Fibroblast of the aortic adventitia (primary cell): ENCODE measurements at regions not wholly inside any gene's neighbourhood (a gene's known extent, or its start where the extent isn't known, plus 50 kb on each side); places are given as distances from the start of the nearest gene placed in this dataset.
"Not testable (repeated sequence)": the region's sequence is repeated elsewhere in the genome, so short reads cannot be mapped to it uniquely, and the experiment has no call there.

Experiments
- DNase-seq: peaks from one replicate; pipeline ENCODE4 v3.0.0-alpha.2; 2010; ENCODE audit warnings: low read depth
- H3K4me3 ChIP-seq: 2 replicates; pipeline ENCODE4 v1.5.1; 2011; ENCODE audit warnings: low read depth, mild to moderate bottlenecking, control low read depth, low read length, moderate library complexity
- TF ChIP-seq, protein P1 (sequence below): IDR thresholded peaks from 2 replicates; pipeline ENCODE4 v1.5.1; 2011; ENCODE audit warnings: mild to moderate bottlenecking, low read length, control low read depth, inconsistent platforms; ENCODE audit not compliant: insufficient read depth

DNA sequence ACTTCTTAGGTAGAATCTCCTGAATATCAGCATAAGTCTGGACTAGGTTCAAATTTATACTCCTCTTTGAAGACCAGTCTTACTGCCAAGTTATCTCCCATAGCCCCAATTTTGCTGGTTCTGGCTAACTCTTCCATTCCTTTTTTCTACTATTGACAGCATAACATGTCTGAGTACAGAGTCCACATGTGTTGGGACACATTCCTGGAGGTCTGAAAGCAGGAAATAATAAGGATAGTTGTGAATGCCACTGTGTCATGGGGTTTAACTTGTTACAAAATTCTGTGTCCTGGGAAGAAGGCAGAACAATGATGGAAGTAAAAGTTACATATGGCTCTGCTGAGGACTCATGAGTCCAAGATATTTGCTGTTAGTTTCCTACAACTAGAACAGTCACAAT is 57.4 kb upstream of the ZBTB20 start:
- DNase-seq, result no peak
- H3K4me3 ChIP-seq, result no peak overlapping the region
- TF ChIP-seq, protein P1, sequence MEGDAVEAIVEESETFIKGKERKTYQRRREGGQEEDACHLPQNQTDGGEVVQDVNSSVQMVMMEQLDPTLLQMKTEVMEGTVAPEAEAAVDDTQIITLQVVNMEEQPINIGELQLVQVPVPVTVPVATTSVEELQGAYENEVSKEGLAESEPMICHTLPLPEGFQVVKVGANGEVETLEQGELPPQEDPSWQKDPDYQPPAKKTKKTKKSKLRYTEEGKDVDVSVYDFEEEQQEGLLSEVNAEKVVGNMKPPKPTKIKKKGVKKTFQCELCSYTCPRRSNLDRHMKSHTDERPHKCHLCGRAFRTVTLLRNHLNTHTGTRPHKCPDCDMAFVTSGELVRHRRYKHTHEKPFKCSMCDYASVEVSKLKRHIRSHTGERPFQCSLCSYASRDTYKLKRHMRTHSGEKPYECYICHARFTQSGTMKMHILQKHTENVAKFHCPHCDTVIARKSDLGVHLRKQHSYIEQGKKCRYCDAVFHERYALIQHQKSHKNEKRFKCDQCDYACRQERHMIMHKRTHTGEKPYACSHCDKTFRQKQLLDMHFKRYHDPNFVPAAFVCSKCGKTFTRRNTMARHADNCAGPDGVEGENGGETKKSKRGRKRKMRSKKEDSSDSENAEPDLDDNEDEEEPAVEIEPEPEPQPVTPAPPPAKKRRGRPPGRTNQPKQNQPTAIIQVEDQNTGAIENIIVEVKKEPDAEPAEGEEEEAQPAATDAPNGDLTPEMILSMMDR, result no peak

DNA sequence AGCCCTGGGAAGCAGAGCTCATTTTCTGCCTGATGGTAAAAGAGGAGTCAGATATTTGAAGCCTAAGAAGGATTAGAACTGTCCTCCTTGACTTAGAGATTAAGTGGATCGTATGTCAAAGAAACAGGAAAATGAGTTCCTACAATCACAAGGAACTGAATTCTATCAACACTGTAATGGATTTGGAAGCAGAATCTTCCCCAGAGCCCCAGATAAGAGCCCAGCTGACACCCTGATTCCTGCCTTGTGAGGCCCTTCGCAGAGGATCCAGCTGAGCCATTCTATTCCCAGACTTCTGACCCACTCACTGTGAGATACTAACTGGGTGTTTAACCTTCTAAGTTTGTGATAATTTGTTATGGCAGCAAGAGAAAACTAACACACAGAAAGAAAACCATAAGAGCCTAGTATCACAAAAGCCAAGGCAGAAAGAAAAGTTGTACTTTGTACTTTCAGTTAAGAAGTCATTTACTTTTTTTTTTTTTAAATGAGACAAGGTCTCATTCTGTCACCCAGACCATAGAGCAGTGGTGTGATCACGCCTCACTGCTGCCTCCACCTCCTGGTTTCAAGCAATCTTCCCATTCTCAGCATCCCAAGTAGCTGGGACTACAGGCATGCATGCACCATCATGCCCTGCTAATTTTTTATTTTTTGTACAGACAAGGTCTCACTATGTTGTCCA is 61.1 kb upstream of the ZBTB20 start:
- DNase-seq, result no peak
- TF ChIP-seq, protein P1, result no peak
- H3K4me3 ChIP-seq, result no peak overlapping the region

DNA sequence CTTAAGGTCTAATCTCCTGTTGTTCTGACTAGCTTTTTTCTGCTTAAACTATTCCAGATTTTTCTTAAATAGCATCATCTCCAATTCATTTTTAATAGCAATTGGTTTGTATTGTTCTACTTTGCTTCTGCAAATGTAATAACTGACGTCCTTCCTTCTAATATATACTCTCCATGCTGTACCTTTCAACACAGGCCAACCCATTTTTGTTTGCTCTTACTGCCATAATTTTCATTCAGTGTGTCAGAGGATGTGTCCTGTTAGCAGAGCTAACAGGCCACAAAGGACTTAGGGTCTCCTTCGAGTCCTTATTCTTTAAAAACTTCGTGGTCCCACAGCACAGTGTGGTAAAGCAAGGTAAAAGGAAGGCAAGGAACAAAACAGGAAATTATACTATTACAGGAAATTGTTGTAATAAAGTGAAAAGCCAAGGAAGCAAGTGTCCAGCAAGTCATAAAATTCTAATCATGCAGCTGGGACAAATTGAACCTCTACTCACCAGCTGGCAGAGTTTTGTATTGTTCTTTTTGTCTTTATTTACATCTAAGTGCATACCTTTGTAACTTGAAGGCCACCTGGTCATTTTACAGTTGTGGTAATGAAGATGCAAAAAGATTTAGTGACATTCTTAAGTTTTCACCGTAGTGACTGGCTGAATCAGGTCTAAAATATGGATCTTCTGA is 64.9 kb upstream of the ZBTB20 start:
- TF ChIP-seq, protein P1, result no peak
- DNase-seq, result no peak
- no peak overlapping the region for H3K4me3 ChIP-seq

DNA sequence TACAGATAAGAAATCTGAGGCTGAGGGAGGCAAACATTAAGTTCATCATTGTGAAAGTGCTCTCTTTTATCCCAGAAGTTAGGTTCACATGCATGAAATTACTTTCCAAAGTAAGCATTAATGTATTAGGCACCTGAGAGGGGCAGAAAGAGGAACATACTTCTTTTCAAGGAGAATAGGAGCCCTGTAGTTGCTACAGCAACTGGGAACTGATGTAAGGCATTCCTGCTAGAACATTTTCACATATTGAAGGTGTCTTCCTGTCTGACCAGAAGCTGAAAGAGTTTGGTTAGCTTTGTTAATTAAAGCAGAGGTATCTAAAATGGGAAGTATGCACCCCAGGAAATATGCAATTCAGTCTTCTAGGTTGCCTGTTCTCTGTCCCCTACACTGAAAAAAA is 65.5 kb upstream of the ZBTB20 start:
- TF ChIP-seq, protein P1, result no peak
- DNase-seq, result no peak
- H3K4me3 ChIP-seq, result no peak overlapping the region

DNA sequence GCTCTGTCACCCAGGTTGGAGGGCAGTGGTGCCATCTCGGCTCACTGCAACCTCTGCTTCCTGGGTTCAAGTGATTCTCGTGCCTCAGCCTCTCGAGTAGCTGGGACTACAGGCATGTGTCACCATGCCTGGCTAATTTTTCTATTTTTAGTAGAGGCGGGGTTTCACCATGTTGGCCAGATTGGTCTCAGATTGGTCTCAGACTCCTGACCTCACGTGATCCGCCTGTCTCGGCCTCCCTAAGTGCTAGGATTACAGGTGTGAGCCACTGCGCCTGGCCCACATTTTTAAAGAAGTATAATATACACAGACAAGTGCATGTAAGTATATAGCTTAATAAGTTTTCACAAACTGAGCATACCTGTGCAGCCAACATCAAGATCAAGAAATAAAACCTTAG is 66.0 kb upstream of the ZBTB20 start:
- H3K4me3 ChIP-seq, DNase-seq: not testable (repeated sequence)

DNA sequence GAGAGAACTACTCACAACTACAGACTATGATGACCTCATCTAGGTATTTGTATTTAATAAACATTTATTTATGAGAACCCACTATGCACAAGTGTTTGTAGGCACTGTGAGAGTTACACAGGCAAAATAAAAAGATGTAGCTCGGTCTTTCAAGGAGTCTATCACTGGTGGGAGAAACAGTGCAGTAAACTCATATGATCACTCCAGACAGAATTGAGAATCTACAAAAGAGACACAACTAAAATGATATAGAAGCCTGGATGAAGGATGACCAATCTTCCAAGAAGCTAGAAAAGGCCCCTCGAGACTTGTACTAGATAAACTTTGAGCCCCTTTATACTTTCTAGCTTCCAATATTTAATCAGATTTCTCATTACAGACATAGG is 70.2 kb upstream of the ZBTB20 start:
- DNase-seq, result no peak
- H3K4me3 ChIP-seq, result no peak overlapping the region
- TF ChIP-seq, protein P1, result no peak

DNA sequence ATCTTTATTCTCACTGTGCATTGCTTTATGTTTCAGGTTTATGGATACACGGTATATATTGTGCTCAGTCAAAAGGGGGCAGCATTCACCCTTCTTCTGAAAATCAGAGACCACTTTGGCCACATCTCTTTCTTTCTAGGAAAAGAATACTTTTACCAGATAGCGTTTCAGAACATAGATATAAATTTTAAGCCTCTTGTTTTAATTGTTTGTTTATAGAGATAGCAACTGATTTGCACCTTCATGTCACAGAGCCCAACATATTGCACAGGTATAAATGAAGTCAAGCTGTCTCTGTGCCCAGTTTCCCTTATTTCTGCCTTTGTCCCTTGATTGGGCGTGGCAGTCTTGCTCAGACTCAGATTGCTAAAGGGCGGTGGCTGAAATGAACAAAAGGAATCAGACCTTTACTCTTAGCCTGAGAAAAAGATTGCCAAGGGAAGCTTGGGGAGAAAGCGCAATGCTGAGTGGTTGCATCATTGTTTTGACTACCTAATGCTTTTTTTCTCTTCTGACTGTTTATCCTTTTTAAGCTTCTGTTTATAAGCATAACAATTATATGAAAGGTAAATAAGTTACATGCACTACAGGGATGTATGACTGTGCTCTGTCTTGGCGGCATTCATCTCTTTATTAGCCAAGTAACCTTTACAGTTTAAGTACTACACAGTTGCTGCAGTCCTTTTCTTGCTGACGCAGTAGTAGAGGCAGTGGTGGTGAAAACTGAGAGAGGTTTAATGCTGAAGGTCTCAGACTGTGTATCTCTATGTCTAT is 70.8 kb upstream of the ZBTB20 start:
- DNase-seq, result peak; percentile 94
- TF ChIP-seq, protein P1, result peak; percentile 72
- H3K4me3 ChIP-seq, result no peak overlapping the region
